ENCODE measurements at regions not wholly inside any gene's neighbourhood (a gene's known extent, or its start where the extent isn't known, plus 50 kb on each side); places are given as distances from the start of the nearest gene placed in this dataset.

DNA sequence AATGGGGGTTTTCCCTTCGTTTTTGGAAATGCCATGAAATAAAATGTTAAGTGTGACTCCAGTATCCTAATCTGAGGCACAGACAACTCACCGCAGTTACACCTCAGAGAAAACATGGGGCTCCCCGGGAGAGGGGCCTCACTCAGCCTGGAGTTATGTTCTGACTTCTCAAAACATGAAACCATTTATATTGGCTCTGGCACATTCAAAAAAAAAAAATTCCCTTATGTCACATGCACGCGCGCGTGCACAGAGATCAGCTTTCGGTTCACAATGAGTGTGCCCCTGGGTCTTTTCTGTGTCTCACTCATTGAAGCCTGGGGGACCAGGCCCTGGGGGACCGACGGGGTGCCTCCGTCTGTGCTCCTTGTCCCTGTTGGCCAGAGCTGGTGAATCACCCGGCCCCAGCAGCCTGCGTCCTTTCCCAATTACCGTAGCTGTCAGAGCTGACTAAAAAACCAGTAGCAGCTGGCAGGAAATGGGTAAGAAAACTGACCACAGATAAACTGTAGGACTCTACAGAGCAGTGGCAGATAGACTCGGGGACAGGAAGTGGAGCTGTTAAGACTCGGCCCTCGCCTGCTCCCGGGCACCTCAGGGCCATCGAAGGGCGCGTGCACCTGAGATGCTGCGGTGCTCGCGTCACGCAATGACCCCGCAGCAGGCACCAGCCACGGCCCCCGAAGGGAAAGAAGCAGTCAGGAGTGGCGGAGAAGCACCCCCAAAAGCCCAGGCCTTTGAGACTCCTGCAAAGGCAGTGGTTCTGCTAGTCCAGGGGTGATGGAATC is 138.3 kb upstream of the ID2 start:
- Histone ChIP-seq H3K9ac (peak overlapping the region; percentile 31), H3K27me3 (ENCODE audit: control insufficient read depth, insufficient read depth, low read length) (no peaks in the 10 kb centered on the region), H3K79me2 (peaks cover 29% of the 10 kb centered on the region), H3K4me1 (peaks cover 68% of the 10 kb centered on the region), H3K4me2 (ENCODE audit: low read length) (no peak overlapping the region), H3K4me3 (ENCODE audit: low read depth, low read length) (no peak overlapping the region), H3K9me3 (ENCODE audit: control insufficient read depth, low read length) (no peaks in the 10 kb centered on the region), H3K36me3 (ENCODE audit: control insufficient read depth, insufficient read depth, low read length) (no peaks in the 10 kb centered on the region), H3K27ac (peak overlapping the region; percentile 100), H2AFZ (peak overlapping the region; percentile 63)
- TF ChIP-seq, protein P1, sequence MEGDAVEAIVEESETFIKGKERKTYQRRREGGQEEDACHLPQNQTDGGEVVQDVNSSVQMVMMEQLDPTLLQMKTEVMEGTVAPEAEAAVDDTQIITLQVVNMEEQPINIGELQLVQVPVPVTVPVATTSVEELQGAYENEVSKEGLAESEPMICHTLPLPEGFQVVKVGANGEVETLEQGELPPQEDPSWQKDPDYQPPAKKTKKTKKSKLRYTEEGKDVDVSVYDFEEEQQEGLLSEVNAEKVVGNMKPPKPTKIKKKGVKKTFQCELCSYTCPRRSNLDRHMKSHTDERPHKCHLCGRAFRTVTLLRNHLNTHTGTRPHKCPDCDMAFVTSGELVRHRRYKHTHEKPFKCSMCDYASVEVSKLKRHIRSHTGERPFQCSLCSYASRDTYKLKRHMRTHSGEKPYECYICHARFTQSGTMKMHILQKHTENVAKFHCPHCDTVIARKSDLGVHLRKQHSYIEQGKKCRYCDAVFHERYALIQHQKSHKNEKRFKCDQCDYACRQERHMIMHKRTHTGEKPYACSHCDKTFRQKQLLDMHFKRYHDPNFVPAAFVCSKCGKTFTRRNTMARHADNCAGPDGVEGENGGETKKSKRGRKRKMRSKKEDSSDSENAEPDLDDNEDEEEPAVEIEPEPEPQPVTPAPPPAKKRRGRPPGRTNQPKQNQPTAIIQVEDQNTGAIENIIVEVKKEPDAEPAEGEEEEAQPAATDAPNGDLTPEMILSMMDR (IDR thresholded peaks at IDR 0.05): no peak

DNA sequence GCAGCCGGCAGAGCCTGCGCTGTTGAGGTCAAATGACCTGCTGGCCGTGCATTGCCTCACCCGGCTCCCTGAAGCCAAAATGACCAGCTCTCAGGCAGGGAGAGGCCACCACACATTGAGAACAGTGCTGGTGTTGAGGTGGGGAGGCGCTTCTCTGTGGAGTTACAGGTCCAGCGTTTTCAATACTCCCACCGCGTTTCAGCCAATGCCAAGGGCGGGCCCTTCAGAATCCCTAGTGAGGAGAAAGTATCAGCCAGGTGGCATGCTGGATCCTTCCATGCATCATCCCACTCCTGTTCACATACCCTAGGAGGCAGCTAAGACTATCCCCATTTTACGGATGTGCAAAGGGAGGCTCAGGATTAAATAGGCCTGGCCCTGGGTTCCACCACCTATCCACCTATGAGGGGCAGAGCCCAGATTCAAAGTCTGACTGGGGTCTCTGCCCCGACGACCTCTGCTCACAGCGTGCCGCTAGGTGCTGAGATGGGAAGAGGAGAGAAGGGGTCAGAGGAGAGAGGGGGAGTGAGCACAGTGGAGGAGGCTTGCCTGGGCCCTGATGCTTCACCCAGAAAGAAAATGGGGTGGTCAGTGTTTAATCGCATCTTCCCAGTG is 137.6 kb upstream of the ID2 start:
- no peak overlapping the region for H3K4me3 ChIP-seq (ENCODE audit: low read depth, low read length)
- H3K4me1 ChIP-seq: peaks cover 68% of the 10 kb centered on the region
- H3K36me3 ChIP-seq (ENCODE audit: control insufficient read depth, insufficient read depth, low read length): no peaks in the 10 kb centered on the region
- H3K4me2 ChIP-seq (ENCODE audit: low read length): no peak overlapping the region
- no peaks in the 10 kb centered on the region for H3K9me3 ChIP-seq (ENCODE audit: control insufficient read depth, low read length)
- peaks cover 31% of the 10 kb centered on the region for H3K79me2 ChIP-seq
- no peaks in the 10 kb centered on the region for H3K27me3 ChIP-seq (ENCODE audit: control insufficient read depth, insufficient read depth, low read length)
- H3K27ac ChIP-seq: peak overlapping the region; percentile 100
- TF ChIP-seq, protein P1 (IDR thresholded peaks at IDR 0.05): no peak
- peak overlapping the region; percentile 63 for H2AFZ ChIP-seq
- H3K9ac ChIP-seq: no peak overlapping the region

DNA sequence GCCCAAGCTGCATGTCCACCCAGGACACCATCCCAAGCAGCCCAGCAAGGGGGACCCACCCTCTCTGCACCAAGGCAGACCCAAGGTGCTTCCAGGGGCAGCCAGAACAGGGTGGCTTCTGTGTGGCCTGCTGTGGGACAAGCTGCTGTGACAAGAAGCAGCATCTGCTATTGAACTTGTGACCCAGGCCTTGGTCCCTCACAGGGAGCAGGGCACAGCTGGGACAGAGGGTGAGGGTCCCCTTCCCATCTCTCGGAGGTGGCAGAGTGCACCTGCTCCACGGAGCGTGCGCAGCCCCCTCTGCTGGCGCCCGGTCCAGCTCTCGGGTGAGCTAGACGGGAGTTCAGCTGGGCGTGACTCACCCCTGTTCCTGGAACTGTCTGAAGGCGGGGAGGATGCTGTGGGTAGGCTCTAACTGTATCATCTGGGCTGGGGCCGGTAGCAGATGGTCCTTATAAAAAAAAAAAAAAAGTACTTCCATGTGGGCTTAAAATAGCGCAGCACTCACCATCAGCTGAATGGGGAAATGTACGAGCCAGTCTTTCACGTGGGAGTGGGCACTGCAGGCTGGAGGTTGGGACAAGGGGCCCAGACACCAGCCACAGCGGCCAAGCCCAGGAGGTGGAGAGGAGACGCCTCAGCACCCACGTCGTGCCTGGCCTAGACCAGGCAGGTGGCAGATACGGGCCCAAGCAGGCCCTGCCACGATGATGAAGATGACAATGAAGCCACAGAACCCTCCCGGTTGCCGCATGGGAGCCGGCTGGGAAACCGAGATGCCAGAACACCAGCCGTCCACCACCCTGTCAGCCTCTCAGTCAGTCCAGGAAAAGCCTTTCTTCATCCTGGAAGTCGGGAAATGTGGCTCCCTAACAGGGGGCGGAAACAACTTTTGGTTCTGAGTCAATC is 136.8 kb upstream of the ID2 start:
- Histone ChIP-seq H3K27me3 (ENCODE audit: control insufficient read depth, insufficient read depth, low read length) (no peaks in the 10 kb centered on the region), H3K36me3 (ENCODE audit: control insufficient read depth, insufficient read depth, low read length) (no peaks in the 10 kb centered on the region), H3K4me2 (ENCODE audit: low read length) (no peak overlapping the region), H3K27ac (peak overlapping the region; percentile 100), H2AFZ (no peak overlapping the region), H3K4me1 (peaks cover 70% of the 10 kb centered on the region), H3K79me2 (peaks cover 34% of the 10 kb centered on the region), H3K9ac (no peak overlapping the region), H3K4me3 (ENCODE audit: low read depth, low read length) (no peak overlapping the region), H3K9me3 (ENCODE audit: control insufficient read depth, low read length) (no peaks in the 10 kb centered on the region)
- TF ChIP-seq, protein P1 (IDR thresholded peaks at IDR 0.05): peak; percentile 65

DNA sequence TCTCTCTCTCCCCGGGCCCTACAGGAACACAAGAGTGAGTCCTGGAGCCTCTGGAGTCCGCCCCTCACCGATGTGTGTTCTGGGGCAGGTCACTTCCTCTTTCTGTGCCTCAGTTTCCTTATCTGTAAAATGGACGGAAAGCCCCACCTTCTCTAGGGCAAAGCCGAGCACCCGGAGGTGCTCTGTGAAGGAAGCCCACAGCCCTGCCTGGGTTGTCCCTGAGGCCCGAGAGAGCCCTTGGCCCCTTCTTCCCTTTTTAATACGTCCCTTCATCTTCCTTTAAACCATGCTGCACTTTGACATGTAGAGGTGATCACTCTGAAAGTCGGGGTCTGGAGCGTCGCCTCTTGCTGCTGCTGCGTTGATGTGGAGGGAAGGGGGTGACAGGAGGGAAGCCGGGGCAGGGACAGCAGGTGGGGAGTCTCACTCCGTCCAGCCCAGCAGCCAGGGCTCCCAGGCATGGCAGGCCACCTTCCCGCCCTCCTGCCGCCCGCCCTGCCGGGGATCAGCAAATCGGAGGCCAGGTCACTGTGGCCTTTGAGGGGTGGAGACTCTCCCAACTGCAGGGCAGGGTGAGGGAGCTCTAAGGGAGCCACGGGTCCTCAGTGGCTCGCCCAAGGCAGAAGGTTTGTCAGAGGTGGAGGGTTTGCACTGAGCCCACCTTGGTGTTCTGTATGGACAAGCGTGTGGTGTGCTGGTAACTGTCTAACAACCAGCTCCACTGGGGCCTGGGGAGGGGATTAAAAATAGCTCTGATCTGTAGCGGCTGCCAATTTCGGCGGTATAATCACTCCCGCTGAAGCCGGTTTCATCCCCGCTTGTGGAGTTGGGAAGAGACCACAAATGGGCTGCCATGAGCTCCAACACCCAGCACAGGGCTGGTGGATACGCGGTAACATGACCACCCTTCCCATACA is 135.9 kb upstream of the ID2 start:
- Histone ChIP-seq H3K9ac (no peak overlapping the region), H2AFZ (no peak overlapping the region), H3K36me3 (ENCODE audit: control insufficient read depth, insufficient read depth, low read length) (no peaks in the 10 kb centered on the region), H3K79me2 (peaks cover 43% of the 10 kb centered on the region), H3K27ac (peak overlapping the region; percentile 100), H3K4me3 (ENCODE audit: low read depth, low read length) (no peak overlapping the region), H3K4me2 (ENCODE audit: low read length) (no peak overlapping the region), H3K9me3 (ENCODE audit: control insufficient read depth, low read length) (no peaks in the 10 kb centered on the region), H3K4me1 (peaks cover 61% of the 10 kb centered on the region), H3K27me3 (ENCODE audit: control insufficient read depth, insufficient read depth, low read length) (no peaks in the 10 kb centered on the region)
- TF ChIP-seq, protein P1 (IDR thresholded peaks at IDR 0.05): no peak

Data from parathyroid adenoma (tissue), 2 donors.